GM03348 (cell line): ENCODE measurements at regions not wholly inside any gene's neighbourhood (a gene's known extent, or its start where the extent isn't known, plus 50 kb on each side); places are given as distances from the start of the nearest gene placed in this dataset.
"Not testable (repeated sequence)": the region's sequence is repeated elsewhere in the genome, so short reads cannot be mapped to it uniquely, and the experiment has no call there.

Experiments
- DNase-seq: peaks from one replicate; pipeline ENCODE4 v3.0.0; 2012; ENCODE audit warnings: low spot score

DNA sequence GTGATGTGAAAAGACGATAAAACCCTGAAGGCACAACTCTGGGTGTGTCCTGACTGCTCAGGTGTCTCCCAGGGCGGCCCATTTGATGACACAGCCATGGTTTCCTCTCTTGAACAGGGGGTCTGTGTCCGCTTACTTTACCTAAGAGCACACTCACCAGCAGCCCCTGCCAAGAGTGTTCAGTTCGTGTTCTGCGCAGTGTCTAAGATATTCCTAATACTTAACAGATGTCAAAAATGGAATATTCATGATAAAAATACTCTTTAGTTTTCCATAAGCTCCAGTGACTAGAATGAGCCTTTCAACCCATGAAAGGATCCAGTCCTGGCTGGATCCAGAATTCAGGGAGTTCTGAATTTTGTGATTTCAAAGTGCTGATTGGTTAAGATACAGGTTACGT lies 492.4 kb downstream of the TNS3 start:
- DNase-seq = no peak

DNA sequence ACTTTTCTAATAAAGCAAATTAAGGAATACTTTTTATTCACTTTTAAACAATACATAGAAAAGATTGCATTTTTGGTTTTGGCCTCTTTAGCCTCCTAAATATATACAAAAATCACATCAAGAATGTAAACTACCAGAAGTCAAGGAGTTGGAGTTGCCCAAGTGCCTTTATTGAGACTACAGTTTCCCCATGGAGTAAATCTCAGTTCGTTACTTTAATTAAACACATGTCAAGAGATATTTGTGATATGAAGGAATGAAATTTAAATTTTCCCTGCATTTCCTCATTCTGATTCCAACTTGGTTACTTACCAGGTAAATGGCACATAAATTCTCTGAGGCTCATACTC lies 492.9 kb downstream of the TNS3 start:
- no peak for DNase-seq

DNA sequence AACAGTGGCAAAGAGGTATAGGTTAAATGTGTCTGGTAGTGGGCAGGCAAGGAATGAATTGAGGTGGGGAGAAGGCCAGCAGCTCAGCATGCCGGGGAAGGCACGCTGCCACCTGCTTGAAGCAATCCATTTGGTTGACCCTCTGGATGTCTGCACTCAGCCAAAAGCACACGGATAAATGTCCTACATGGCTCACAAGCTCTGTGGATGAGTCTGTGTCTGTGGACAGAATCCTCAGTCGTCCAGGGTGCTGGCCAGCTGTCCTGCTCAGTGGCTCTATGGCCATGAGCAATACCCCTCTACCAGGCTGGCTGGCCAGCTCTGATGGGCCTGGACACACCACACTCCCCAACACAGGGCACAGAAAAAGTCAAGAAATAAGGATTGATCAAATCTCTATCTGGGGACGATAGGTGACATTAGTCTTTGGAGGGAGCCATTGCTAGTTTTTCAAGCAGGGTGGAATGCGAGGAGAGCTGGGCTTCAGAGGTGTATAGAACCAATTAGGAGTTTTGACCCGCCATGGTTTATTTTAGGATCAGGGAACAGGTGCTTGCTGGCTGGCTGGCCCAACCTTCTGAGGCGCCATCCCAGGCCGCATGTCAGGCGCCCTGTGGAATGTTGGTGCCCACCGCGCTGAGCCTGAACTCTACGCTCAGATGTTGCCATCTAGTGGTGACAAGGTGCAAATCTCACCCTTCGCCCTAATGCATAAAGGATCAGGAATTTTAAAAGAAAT lies 493.4 kb downstream of the TNS3 start:
- peak; percentile 88 for DNase-seq

DNA sequence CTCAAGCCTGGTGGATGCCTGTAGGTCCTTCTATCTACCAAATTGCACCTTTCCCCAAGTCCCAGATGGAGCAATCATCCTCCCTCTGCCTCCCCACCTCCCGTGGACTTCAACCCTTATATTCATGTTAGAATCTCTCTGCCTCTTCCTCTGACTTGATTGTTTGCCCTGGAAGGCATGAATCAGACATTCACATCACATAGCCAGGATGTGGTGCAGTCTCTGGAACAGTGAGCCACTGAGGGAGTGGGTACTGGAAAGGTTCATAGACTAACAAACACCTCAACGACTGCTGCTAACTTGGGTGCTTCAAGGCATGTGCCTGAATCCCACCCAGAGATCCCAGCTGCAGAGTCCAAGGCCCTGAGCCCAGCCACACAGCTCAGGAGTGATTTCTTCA lies 494.0 kb downstream of the TNS3 start:
- peak; percentile 33 for DNase-seq

DNA sequence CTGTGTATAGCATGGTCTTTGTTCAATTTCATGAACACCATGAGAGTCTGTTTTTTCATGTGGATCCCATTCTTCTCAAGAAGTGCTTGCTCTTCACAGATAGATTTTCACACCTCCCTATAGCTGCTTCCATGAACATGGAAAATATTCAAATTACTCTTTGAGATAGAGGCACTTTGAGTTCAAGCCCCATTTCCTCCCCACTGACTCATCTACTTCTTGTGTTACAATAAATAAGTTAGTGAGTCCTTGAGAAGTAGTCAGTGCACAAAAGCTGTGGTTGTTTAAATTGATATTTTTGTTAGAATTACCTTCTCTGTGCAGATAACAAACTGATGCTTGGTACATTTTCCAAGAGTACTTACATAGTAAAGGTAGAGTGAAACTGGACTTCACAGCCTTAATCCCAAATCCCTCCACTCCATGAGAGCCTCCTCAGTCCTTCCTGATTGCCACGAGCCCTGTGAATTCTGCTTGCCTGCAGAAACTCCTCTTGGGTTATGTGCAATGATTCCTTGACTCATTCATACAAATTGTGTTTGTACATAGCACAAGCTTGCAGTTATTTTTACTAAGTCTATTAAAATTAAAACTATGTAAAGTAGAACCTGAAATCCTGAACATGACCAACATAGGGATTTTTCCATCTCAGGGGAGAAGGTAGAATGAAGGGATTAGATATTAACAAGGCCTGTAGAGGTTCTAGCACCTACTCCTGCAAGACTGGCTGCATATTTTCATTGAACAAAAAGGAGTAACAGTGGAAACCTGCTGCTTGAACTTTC lies 496.2 kb downstream of the TNS3 start:
- DNase-seq = no peak

DNA sequence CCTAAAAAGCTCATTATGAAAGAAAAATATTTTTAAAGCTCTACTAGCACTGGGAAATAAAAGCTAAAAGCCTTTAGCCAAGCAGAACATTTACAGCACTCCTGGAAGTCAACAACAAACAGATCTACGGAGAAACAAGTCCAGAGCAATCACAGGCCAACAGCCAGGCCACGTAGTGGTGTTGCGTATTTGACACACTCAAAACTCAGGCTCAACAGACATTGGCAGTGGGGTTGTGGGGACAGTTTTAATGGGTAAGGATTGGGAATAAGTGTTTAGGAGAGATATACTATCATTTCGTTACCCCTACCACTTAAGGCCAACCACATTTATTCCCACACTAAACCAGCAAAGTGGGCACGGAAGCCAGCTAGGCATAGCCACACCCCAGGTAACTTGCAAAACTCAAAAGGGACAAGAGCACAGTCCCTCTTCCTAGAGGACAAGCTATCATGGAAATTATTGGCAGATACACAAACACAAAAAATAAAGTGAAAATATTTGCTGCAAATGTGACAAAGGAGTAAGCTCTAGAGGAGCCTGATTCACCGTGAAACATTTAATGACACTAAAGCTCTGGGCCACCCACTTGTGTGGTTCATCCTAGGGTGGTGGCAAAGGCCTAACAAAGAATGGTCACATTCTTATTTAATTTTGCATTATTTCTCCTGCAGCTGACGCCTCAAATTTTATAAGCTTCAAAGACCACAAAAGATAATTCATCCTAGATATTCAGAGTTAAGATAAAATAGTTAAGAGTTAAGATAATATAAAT lies 498.2 kb downstream of the TNS3 start:
- no peak for DNase-seq

DNA sequence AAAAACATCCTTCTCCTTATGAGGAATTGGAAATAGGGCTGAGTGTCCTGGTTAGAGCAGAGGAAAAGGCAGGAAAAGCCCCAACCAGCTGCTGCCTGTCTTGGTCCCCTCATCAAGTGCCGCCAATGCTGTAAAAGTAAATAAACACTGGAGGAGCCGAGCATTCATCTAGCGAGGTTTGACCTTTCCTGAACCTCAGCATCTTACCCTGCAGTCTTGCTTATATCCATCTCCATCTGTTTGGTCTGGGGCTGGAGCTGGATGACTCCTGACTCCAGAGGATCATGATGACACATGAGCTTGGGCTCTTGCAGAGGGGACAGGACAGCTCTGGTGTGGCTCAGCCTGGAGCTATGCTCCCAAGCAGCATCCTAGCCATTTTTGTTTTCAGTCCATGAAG lies 501.1 kb downstream of the TNS3 start:
- no peak for DNase-seq

DNA sequence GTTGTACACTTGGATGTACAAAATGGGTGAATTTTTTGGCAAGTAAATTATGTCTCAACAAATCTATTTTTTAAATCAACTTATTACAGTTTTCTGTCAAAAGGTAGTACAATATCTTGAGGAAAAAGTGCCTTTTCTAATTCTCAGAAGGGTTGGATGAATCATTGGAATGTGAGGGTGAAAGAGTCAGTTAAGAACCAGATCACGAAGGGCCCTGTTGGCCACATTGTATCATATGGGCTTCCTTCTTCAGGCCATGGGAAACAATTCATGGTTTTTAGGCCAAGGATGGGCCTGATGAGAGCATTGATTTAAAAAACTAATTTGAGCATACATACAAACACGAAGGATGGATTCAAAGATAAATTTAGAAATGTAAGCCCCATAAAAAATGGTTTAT lies 503.7 kb downstream of the TNS3 start:
- peak; percentile 25 for DNase-seq

DNA sequence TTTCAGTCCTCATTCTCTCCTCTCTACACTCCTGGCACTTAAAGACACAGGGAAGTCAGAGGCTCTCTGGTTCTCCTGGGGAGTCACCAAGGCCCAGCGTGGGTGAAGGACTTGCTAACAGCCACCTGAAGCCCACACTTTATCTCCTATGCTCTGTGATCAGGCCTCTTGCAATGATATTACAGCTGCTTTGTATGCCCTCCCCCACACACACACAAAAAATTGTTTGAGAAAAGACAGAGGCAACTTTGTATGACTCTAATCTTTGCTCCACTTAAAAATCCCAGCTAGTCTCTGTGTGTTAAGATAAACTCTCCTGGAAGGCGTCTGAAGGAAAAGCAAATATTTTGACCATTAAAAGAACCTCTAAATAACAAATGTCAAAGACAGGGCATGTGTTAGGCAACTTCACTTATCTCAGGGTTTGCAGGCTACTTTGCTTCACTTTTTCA lies 507.2 kb downstream of the TNS3 start:
- no peak for DNase-seq

DNA sequence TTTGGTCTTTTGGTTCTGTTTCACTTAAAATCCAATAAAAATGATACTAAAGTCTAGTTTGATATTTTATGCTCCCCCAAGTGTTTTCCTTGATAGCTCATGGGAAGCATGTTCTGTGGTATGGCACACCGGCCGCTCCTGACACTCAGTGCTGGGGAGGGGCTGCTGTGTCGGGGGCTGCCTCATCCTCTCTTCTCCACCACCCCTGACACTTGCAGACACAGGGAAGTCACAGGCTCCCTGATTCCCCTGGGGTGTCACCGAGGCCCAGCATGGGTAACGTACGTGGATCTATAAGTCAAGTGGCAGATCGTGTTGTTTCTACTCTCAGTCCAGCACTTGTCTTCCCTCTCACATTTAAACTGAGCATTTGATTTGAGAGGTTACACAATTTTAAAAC lies 508.6 kb downstream of the TNS3 start:
- no peak for DNase-seq

DNA sequence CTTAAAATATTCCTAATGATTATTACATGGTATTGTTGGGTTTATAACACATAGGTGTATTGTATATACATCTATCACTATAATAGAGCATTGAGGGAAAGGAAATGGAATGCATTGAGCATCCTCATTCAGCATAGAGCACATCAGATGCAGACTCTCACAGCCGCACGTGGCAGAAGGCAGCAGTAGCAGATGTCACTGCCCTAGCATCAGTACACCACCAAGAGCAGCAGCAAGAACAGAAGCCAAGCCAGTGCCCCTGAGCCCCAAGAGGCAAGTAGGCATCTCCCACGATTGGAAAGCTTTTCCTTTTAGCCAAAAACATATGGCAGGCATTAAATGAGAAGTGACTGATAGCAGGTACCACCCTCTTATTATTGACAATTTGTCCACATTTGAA lies 510.0 kb downstream of the TNS3 start:
- no peak for DNase-seq

DNA sequence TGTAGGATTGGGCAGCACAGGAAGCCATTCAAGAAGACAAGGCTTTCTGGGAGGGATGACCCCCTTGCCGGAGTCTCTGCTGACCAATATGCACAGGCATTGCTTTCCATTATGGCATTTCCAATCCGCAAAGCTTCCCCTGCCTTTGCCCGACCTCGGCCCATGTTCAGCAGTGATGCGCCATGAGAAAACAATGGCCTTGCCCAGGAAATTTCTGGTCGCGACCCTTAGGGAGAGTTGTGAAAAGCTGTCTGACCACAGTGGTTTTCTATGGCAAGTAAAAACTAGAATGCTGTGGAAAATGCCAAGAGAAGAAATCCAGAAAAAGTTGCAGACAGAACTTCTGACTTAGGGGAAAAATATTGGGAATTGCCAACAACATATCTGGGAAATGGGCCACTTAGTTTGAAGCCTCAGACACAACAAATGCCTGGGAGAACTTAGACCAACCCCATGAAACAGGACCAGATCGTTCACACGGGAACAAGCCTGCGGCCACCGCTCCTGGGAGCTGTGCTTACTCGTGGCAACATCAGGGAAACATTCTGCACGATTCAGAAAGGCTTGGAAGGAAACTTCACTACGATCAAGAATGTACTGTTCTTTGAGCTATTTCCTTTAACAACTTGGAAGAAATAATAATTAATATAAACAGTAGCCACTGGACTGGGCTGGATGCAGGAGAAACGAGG lies 512.4 kb downstream of the TNS3 start:
- DNase-seq = no peak

DNA sequence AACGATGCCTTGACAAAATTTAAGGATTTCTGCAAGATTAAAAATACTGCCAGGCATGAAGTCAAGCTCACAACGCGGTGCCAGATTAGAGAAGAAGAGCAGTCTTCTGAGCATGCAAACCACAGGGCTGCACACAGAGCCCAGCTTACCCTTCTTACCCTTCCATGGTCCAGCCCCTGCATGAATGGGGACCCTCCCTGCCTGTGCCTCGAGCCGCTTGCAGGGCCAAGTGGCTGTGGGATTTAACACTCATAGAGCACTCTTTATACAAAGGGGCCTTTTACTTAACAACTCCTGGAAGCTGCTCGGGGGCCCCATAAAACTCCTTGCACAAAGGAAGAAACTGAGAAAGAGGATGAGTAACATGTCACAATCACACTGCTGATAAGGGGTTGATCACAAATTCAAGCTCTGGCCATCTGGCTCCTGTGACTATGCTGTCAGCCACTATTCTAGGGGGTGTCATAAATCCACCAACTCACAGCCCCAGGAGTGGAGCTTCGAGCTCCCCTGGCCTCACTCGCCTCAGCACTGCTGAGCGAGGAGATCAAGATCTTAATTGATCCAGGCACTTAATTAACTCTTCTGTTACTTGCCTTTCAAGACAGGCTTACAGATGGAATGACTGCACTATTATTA lies 514.8 kb downstream of the TNS3 start:
- DNase-seq = no peak

DNA sequence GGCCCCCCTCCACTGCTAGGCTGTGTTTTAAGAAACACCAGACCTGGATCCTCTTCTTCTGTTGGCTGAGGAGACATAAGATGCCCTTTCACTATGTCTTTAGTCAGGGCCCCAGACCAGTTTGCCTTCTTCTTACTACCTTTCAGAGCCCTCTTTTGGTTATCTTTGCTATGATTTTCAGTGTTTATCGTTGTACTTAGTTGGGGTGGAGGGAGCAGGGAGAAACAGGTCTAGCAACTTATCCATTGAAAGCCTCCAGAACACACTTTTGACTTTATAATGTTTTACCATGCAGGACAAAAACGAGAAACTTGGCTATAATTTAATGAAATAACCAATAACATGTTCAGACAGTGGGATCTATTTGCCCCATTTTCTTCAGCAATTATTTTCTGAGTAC lies 525.2 kb downstream of the TNS3 start:
- DNase-seq = no peak

DNA sequence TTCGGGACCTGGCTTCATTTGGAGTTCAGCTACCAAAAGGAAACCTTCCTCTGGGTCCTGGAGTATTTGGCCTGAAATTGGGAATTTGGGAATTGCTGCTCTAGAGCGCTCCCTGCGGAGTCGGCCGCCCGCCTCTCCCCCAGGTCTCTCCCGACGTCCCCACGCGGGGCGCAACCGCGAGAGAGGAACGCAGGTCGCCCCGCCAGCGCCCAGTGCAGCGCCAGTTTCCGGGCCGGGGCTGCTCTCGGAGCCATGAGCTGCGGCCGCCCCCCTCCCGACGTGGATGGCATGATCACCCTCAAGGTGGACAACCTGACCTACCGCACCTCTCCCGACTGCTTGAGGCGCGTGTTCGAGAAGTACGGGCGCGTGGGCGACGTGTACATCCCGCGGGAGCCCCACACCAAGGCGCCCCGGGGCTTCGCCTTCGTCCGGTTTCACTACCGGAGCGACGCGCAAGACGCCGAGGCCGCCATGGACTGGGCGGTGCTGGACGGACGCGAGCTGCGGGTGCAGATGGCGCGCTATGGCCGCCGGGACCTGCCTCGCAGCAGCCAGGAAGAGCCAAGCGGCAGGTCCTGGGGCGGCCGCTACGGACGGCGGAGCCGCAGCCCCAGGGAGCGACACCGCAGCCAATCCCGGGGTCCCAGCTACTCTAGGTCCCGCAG lies 529.2 kb downstream of the TNS3 start:
- not testable (repeated sequence) for DNase-seq

DNA sequence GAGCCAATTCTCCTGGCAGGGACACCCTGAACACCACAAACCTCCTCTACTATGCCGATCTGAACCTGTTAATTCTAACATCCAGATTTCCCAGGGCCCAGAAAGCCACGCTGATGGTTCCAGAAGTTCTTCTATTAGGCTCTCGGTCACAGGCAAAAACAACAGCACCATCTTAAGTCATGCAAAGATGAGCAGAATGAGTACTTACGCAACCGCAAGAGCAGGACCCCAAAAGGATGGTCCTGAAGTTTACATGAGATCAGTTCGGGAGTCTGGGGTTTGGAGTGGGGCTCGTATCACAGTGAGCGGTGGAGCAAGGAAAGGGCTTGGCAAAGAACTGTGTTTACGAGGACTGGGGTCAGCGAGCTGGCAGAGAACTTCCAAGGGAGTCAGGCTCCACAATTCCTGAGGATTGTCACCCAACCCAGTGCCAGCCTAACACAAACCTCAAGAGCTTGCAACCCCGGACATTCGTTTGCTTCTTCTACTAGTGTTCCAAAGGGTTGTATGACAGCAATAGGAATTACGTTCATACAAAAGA lies 532.6 kb downstream of the TNS3 start:
- no peak for DNase-seq

DNA sequence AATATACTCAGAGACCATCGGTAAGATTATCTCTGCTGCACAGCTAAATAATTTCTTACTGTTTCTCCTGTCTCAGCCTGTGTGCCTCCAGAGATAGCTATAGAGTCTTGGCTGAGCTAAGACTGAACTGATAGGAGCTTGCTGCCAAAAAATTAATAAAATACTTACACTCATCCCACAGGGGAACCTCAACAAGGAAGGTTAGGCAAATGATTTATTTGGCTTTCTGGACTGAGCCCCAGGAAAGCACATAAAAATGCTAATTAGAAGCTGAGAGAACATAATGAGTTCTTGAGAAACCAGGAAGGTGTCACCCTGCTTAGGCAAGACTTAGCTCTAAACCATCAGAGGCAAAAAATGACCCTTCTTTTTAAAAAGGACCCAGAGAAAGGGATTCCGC lies 534.5 kb downstream of the TNS3 start:
- DNase-seq = no peak

DNA sequence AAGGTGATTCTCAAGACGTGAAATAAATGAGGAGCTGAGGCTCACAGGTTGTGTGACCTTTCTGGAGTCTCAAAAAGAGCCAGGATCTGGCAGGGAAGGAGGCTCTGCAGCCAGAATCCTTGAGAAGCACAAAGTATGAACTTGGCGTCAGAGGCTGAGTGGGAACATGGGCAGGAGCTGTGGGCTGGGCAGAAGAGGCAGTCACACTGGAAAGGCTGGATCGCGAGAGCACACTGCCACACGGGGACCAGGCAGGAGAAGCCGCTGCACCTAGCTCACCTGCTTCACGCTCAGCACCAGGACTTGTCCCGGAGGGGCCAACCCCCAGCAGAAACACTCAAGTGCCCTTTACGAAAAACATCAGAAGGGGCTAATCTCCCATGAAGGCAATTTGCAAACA lies 535.0 kb downstream of the TNS3 start:
- DNase-seq = no peak

DNA sequence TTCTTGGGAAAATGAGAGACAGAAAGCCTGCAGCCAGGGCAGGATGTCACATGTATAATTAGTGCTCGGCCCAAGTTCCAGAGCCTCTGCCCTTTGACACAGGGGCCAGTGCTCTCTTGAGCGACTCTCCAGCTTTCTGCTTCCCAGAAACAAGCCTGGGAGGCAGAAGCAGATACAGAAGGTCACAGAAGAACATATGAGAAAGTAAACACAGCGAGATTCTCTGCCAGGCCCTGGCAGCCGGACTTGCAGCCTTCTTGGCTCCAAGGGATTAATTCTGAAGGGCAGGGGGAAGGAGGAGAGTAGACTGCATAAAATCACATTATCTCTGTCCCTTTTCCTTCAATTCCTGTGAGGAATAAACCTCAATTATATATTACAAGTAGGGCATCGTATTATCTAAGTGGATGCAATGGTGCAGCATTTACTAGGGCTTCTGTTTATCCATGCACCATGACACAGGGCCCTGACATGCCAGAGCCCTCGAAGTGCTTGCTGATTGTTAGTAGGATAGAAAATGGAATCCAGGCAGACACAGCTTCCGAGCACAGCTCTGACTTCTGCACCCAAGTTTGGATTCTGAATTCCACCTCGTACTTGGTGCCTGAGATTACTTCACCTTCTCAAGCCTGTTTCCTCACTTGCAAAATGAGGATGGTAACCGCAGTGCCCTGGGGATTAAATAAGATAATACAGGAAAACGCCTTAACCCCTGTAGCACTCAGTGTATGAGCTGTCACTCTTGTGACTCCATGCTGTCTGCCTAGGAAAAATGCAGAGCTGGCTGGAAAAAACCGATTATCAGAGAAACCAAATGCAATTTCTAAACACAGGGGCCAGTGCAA lies 536.5 kb downstream of the TNS3 start:
- no peak for DNase-seq

DNA sequence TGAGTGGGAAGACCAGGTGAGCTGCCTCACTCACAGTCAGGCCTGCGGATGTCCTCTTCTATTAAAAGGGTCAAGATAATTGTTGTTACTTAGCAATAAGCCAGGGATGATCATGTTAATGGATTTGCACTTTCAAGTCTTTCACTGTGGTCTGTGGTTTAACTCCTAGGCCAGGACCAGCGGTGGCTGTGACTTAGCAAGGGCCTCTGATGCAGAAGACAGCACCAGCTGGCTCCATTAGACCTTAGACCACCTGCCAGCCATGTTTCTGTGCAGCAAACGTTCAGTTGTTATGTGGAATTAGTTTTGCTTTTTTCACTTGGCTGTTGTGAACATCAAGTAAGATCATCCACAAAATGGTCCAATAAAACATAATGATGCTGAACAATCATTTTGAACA lies 537.3 kb downstream of the TNS3 start:
- DNase-seq = no peak
